Trophoblast cell (in vitro differentiated cells and primary cell): ENCODE measurements at regions not wholly inside any gene's neighbourhood (a gene's known extent, or its start where the extent isn't known, plus 50 kb on each side); places are given as distances from the start of the nearest gene placed in this dataset.
"Not testable (repeated sequence)": the region's sequence is repeated elsewhere in the genome, so short reads cannot be mapped to it uniquely, and the experiment has no call there.

Source experiments
- DNase-seq, 2 donors: peaks; one replicate each; pipeline ENCODE4 v3.0.0-alpha.2; 2016
- H2AFZ ChIP-seq: 2 replicates; pipeline ENCODE4 v1.6.1; 2013; ENCODE audit warnings: low read length, moderate library complexity, mild to moderate bottlenecking; ENCODE audit not compliant: insufficient read depth, poor library complexity
- H2AK5ac ChIP-seq: 2 replicates; pipeline ENCODE4 v1.6.1; 2013; ENCODE audit warnings: mild to moderate bottlenecking, low read length
- H2BK120ac ChIP-seq: 2 replicates; pipeline ENCODE4 v1.6.1; 2013; ENCODE audit warnings: low read length, mild to moderate bottlenecking, moderate library complexity; ENCODE audit not compliant: insufficient read depth, poor library complexity
- H2BK12ac ChIP-seq: 2 replicates; pipeline ENCODE4 v1.6.1; 2013; ENCODE audit warnings: mild to moderate bottlenecking, low read length, moderate library complexity
- H2BK5ac ChIP-seq: 2 replicates; pipeline ENCODE4 v1.6.1; 2013; ENCODE audit warnings: low read length, low read depth, moderate library complexity, mild to moderate bottlenecking; ENCODE audit not compliant: poor library complexity
- H3K14ac ChIP-seq: 2 replicates; pipeline ENCODE4 v1.6.1; 2013; ENCODE audit warnings: mild to moderate bottlenecking, low read length
- H3K18ac ChIP-seq: 2 replicates; pipeline ENCODE4 v1.6.1; 2013; ENCODE audit warnings: mild to moderate bottlenecking, low read length
- H3K23ac ChIP-seq: 2 replicates; pipeline ENCODE4 v1.6.1; 2013; ENCODE audit warnings: low read length
- H3K27ac ChIP-seq: 2 replicates; pipeline ENCODE4 v1.5.1; 2013; ENCODE audit warnings: low read depth, mild to moderate bottlenecking, inconsistent platforms, low read length, moderate library complexity
- H3K27me3 ChIP-seq: 2 replicates; pipeline ENCODE4 v1.6.1; 2013; ENCODE audit warnings: inconsistent platforms, mild to moderate bottlenecking, low read length, moderate library complexity; ENCODE audit not compliant: insufficient read depth
- H3K36me3 ChIP-seq, 2 experiments: 1 replicate in 1 of 2; 2 replicates in 1 of 2; pipeline ENCODE4 v1.6.1; 2013; ENCODE audit warnings: low read length in 2 of 2, mild to moderate bottlenecking in 2 of 2, moderate library complexity in 1 of 2; ENCODE audit not compliant: insufficient read depth in 2 of 2, control insufficient read depth in 1 of 2
- H3K4ac ChIP-seq: 2 replicates; pipeline ENCODE4 v1.6.1; 2013; ENCODE audit warnings: low read depth, mild to moderate bottlenecking, low read length, moderate library complexity
- H3K4me1 ChIP-seq, 2 experiments: 1 replicate in 1 of 2; 2 replicates in 1 of 2; pipeline ENCODE4 v1.6.1; 2013; ENCODE audit warnings: low read length in 2 of 2, mild to moderate bottlenecking in 2 of 2, moderate library complexity in 1 of 2; ENCODE audit not compliant: insufficient read depth in 2 of 2, control insufficient read depth in 1 of 2
- H3K4me2 ChIP-seq: 2 replicates; pipeline ENCODE4 v1.6.1; 2013; ENCODE audit warnings: inconsistent platforms, mild to moderate bottlenecking, low read length, moderate library complexity
- H3K4me3 ChIP-seq: 2 replicates; pipeline ENCODE4 v1.5.1; 2013; ENCODE audit warnings: mild to moderate bottlenecking, low read depth, low read length, inconsistent platforms
- H3K79me1 ChIP-seq: one replicate; pipeline ENCODE4 v1.6.1; 2013; ENCODE audit warnings: low read length
- H3K79me2 ChIP-seq: 2 replicates; pipeline ENCODE4 v1.6.1; 2013; ENCODE audit warnings: low read length, mild to moderate bottlenecking; ENCODE audit not compliant: control insufficient read depth, insufficient read depth, poor library complexity
- H3K9ac ChIP-seq: 2 replicates; pipeline ENCODE4 v1.6.1; 2013; ENCODE audit warnings: mild to moderate bottlenecking, low read length
- H3K9me3 ChIP-seq: 2 replicates; pipeline ENCODE4 v1.6.1; 2013; ENCODE audit warnings: low read depth, mild to moderate bottlenecking, control low read depth, inconsistent platforms, low read length; ENCODE audit not compliant: insufficient read depth
- H4K12ac ChIP-seq: 2 replicates; pipeline ENCODE4 v1.6.1; 2013; ENCODE audit warnings: low read depth, mild to moderate bottlenecking, low read length, moderate library complexity
- H4K8ac ChIP-seq: 2 replicates; pipeline ENCODE4 v1.6.1; 2013; ENCODE audit warnings: low read depth, mild to moderate bottlenecking, low read length, moderate library complexity
- H4K91ac ChIP-seq: one replicate; pipeline ENCODE4 v1.6.1; 2013; ENCODE audit warnings: low read depth, mild to moderate bottlenecking, low read length, moderate library complexity
- WGBS: extraction: QIAGEN DNeasy Blood & Tissue Kit; methylation state at CpG from one replicate; pipeline ENCODE4 v1.1.7; 2013; ENCODE audit warnings: missing lambda C conversion rate; ENCODE audit not compliant: insufficient read length, insufficient coverage; ENCODE audit errors: extremely low coverage; 5-methylcytosine and 5-hydroxymethylcytosine counted together

DNA sequence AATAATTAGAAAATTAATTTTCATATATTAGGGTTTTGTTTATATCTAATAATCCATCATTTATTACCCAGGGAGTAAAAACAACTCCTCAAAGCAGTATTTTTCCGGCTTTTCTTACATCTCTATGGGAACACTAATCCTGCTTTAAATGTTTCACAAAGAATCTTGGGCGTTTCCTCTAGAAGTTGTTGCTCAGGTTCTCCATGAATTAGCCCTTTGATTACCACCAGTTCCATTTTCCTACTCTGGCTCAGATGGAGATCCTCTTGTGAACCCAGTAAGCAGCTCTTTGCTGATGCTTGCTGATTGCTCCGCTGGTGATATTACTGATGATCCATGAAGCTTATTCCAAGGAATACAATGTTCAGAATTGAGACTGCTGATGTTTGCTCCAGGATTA is 78.5 kb upstream of the PKP2 start:
- peaks cover 0 to 3% of the 10 kb centered on the region in 2 experiments for H3K4me1 ChIP-seq
- DNase-seq: no peak
- no peak overlapping the region for H3K23ac ChIP-seq
- H3K14ac ChIP-seq: no peak overlapping the region
- no peak overlapping the region for H2AK5ac ChIP-seq
- H3K9ac ChIP-seq: no peak overlapping the region
- H2AFZ ChIP-seq: no peak overlapping the region
- H3K18ac ChIP-seq: no peak overlapping the region
- no peak overlapping the region for H4K91ac ChIP-seq
- H4K12ac ChIP-seq: no peak overlapping the region
- no peak overlapping the region for H4K8ac ChIP-seq
- H3K4me3 ChIP-seq: no peak overlapping the region
- no peak overlapping the region for H3K4ac ChIP-seq
- no peaks in the 10 kb centered on the region for H3K36me3 ChIP-seq
- no CpG with 5 or more reads among the region's 3 CpGs for WGBS
- H2BK120ac ChIP-seq: peak overlapping the region; percentile 22
- no peak overlapping the region for H2BK5ac ChIP-seq
- no peaks in the 10 kb centered on the region for H3K27me3 ChIP-seq
- no peak overlapping the region for H3K27ac ChIP-seq
- H3K4me2 ChIP-seq: no peak overlapping the region
- H3K79me1 ChIP-seq: peaks cover 7% of the 10 kb centered on the region
- H3K9me3 ChIP-seq: peaks cover 3% of the 10 kb centered on the region
- H3K79me2 ChIP-seq: no peaks in the 10 kb centered on the region
- no peak overlapping the region for H2BK12ac ChIP-seq

DNA sequence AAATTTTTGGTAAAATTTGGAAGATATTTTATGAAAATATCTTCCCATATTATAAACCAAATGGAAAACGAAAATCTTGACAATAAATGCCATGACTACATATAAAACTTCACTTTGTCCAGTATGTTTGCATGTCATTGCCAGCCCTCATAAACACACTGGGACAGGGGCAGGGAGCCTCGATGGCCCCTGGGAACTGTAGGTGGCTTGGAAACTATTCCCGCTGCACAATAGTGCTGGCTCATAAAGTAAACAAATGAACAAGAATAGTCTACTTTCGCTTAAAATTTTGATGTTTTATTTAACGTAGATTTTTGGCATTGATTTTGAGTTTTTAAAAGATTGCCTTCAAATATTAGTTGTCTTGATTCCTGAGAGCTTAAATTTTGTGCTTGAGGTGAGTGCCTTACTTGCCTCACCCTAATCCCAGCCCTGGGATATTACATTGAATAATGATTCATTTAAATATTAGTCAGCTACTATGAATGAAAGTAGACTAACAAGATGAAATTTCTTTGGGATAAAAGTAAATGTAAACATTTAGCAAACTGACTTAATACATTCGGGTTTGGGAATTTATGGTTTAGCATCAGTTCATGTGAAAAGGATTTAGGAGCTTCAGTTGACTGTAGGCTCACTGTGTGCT is 74.0 kb upstream of the PKP2 start:
- H4K91ac ChIP-seq: no peak overlapping the region
- no peak overlapping the region for H3K23ac ChIP-seq
- no CpG with 5 or more reads among the region's 6 CpGs for WGBS
- H3K4ac ChIP-seq: no peak overlapping the region
- H3K36me3 ChIP-seq: no peaks in the 10 kb centered on the region
- no peak overlapping the region for H4K8ac ChIP-seq
- no peak overlapping the region for H3K4me2 ChIP-seq
- H3K9me3 ChIP-seq: peaks cover 3% of the 10 kb centered on the region
- H2AFZ ChIP-seq: no peak overlapping the region
- no peak overlapping the region for H3K4me3 ChIP-seq
- no peaks in the 10 kb centered on the region for H3K79me1 ChIP-seq
- H2BK12ac ChIP-seq: no peak overlapping the region
- no peak overlapping the region for H4K12ac ChIP-seq
- no peak overlapping the region for H3K14ac ChIP-seq
- H2BK120ac ChIP-seq: no peak overlapping the region
- H3K18ac ChIP-seq: no peak overlapping the region
- no peaks in the 10 kb centered on the region for H3K27me3 ChIP-seq
- H3K4me1 ChIP-seq: peaks cover 0 to 3% of the 10 kb centered on the region in 2 experiments
- no peak overlapping the region for H3K9ac ChIP-seq
- no peaks in the 10 kb centered on the region for H3K79me2 ChIP-seq
- no peak overlapping the region for H3K27ac ChIP-seq
- no peak for DNase-seq
- no peak overlapping the region for H2BK5ac ChIP-seq
- no peak overlapping the region for H2AK5ac ChIP-seq

DNA sequence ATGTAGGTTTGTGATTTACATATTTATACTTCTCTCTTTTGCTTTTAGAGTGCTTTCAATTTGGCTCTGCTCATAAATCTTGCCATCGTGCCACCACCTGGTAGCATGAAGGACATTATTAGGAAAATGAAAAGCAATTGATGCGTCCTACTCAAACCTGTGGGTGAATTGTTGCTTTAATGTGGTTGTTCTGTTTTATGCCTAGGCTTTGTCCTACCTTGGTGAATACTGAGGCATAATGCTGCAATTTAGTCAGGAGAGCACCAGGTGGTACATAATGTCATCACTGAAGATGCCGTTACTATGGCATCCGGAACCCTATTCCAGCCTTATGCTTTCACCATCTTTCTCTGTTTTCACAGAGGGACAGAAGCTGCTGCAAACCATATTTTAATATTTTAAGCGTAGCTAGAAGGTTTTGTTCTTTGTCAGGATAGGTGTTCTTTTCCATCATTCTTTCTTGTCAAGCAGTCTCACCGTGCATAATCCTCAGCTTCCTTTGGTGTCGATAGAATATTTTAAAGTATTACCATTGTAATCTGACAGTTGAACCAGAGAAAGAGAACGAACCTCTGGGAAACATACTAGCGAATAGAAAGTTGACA is 68.5 kb upstream of the PKP2 start:
- Histone ChIP-seq H3K4ac (no peak overlapping the region), H3K14ac (no peak overlapping the region), H3K27me3 (no peaks in the 10 kb centered on the region), H3K9ac (no peak overlapping the region), H3K4me2 (no peak overlapping the region), H2AK5ac (no peak overlapping the region), H3K4me3 (no peak overlapping the region), H2BK120ac (no peak overlapping the region), H2BK5ac (no peak overlapping the region), H3K27ac (no peak overlapping the region), H4K8ac (no peak overlapping the region), H3K4me1 (no peaks in the 10 kb centered on the region), H4K91ac (no peak overlapping the region), H2AFZ (no peak overlapping the region), H3K79me2 (no peaks in the 10 kb centered on the region), H3K36me3 (no peaks in the 10 kb centered on the region), H3K23ac (no peak overlapping the region), H3K9me3 (no peaks in the 10 kb centered on the region), H4K12ac (no peak overlapping the region), H3K18ac (no peak overlapping the region), H3K79me1 (no peaks in the 10 kb centered on the region), H2BK12ac (no peak overlapping the region)
- no peak for DNase-seq
- no CpG with 5 or more reads among the region's 9 CpGs for WGBS

DNA sequence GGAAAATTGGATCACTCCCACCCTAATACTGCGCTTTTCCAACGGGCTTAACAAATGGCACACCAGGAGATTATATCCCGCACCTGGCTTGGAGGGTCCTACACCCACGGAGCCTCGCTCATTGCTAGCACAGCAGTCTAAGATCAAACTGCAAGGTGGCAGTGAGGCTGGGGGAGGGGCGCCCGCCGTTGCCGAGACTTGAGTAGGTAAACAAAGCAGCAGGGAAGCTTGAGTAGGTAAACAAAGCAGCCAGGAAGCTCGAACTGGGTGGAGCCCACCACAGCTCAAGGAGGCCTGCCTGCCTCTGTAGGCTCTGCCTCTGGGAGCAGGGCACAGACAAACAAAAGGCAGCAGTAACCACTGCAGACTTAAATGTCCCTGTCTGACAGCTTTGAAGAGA is 59.8 kb upstream of the PKP2 start:
- H4K12ac ChIP-seq, H3K18ac ChIP-seq, H3K36me3 ChIP-seq, H3K4me2 ChIP-seq, H3K23ac ChIP-seq, H3K27me3 ChIP-seq, H3K4me3 ChIP-seq, H3K79me1 ChIP-seq, H3K9ac ChIP-seq, H2BK5ac ChIP-seq, H2AFZ ChIP-seq, H3K9me3 ChIP-seq, H4K8ac ChIP-seq, H4K91ac ChIP-seq, H3K79me2 ChIP-seq, H2BK120ac ChIP-seq, H3K27ac ChIP-seq, H3K4ac ChIP-seq, H2BK12ac ChIP-seq, DNase-seq, H3K4me1 ChIP-seq, H2AK5ac ChIP-seq, H3K14ac ChIP-seq: not testable (repeated sequence)
- WGBS: no CpG with 5 or more reads among the region's 10 CpGs
